SU-DHL-6 (cell line): ENCODE measurements at regions not wholly inside any gene's neighbourhood (a gene's known extent, or its start where the extent isn't known, plus 50 kb on each side); places are given as distances from the start of the nearest gene placed in this dataset.

ENCODE experiments used
- EZH2phosphoT487 ChIP-seq: fragments of 200-600 bp; sonication (generic), shearing (Covaris generic); conservative IDR thresholded peaks from 2 replicates; pipeline ENCODE4 v1.6.1; 2018; ENCODE audit warnings: mild to moderate bottlenecking, antibody characterized with exemption, low read length, moderate library complexity, mixed read lengths
- TF ChIP-seq, protein P1 (sequence below): fragments of 200-600 bp; sonication (generic); IDR thresholded peaks from one replicate; pipeline ENCODE4 v1.5.1; 2017; ENCODE audit warnings: antibody characterized with exemption, mild to moderate bottlenecking, low read length, moderate library complexity; ENCODE audit not compliant: insufficient read depth, poor library complexity, severe bottlenecking

- TF ChIP-seq, protein P1, sequence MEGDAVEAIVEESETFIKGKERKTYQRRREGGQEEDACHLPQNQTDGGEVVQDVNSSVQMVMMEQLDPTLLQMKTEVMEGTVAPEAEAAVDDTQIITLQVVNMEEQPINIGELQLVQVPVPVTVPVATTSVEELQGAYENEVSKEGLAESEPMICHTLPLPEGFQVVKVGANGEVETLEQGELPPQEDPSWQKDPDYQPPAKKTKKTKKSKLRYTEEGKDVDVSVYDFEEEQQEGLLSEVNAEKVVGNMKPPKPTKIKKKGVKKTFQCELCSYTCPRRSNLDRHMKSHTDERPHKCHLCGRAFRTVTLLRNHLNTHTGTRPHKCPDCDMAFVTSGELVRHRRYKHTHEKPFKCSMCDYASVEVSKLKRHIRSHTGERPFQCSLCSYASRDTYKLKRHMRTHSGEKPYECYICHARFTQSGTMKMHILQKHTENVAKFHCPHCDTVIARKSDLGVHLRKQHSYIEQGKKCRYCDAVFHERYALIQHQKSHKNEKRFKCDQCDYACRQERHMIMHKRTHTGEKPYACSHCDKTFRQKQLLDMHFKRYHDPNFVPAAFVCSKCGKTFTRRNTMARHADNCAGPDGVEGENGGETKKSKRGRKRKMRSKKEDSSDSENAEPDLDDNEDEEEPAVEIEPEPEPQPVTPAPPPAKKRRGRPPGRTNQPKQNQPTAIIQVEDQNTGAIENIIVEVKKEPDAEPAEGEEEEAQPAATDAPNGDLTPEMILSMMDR: no peak
- no peak for TF ChIP-seq EZH2phosphoT487
These were observed 204.6 kb downstream of the RBM46 start for GRCh38 chr4:154985673-154986072.
